Daoy (cell line): ENCODE measurements at regions not wholly inside any gene's neighbourhood (a gene's known extent, or its start where the extent isn't known, plus 50 kb on each side); places are given as distances from the start of the nearest gene placed in this dataset.
A peak's percentile ranks its signal among the peaks of the same experiment; 100 is the strongest.
"Not testable (repeated sequence)": the region's sequence is repeated elsewhere in the genome, so short reads cannot be mapped to it uniquely, and the experiment has no call there.

ENCODE experiments used
- DNase-seq: peaks from one replicate; pipeline ENCODE4 v3.0.0-alpha.2; 2015; ENCODE audit warnings: low read depth

- no peak for DNase-seq
Observed at GRCh38 chr3:17905996-17906395, 163.6 kb upstream of the TBC1D5 start.

DNA sequence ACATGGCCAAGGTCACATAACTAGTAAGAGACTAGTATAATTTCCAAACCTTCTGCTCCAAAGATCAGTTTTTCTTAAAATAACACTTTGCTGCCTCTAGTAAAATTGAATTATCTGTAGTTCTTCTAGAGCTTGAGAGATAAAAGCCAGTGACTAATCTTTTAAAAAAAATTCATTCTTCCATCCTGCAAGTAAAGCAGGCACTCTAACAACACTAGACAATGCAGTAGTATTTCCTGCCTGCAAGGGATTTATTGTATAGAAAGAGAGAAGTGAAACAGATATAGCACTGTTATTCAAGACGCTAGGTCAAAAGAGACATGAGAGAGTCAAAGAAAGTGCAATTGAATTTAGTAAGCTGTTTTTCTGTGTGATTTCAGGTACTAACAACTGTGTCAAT is 159.5 kb upstream of the TBC1D5 start:
- DNase-seq = no peak

GRCh38 chr3:17894434-17895060 is 152.1 kb upstream of the TBC1D5 start:
- DNase-seq = peak; percentile 47

DNA sequence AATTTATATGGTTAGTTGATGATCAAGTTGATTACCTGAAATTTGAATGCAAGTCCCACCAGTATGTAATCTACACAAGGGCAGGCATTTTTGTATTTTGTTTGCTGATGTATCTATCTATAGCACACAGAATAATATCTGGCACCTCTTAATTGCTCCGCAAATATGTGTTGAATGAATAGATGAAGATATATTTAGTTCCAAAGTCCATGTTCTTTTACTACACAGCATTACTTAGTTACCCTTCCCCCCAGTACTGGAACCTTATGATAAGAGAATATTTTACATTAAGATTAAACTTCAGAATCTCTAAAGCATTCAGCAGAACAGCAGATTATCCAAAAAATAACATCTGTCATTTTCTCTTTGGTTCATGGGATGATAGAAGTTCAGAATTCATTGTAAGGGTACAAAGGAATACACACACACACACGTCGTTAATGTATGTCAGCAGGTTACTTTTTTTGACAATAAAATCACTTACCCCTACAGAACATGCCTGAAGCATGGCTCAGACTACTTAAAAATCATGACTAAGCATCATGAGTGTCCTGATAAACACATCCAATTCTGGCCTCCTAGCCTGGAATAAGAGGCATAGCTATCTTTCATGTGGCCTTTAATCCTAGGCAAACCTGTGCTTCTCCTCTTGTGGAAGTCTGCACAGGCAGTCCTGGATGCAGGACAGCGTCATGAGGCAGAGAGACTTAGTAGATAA is 148.9 kb upstream of the TBC1D5 start:
- peak; percentile 11 for DNase-seq

- no peak for DNase-seq
Observed at GRCh38 chr3:17885986-17886385, 143.6 kb upstream of the TBC1D5 start.

DNA sequence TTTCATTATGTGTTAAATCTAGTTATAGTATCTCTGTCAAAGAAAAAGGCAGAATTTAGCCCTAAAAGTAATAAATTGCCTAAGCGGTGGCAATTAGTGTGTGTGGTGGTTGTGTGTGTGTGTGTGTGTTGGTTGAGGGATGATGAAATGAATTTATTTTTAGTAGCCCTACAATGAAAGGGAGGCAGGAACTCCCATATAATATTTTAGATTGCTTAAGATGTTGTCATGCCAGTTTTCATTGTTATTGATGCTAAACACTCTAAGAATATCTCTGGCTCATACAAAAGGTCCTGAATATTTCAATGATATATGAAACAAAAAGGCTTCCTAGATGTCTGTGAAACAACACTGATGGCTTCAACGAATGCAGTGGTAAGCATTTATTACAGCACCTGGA is 140.6 kb upstream of the TBC1D5 start:
- DNase-seq = no peak

GRCh38 chr3:17877299-17877698 is 134.9 kb upstream of the TBC1D5 start:
- no peak for DNase-seq

DNA sequence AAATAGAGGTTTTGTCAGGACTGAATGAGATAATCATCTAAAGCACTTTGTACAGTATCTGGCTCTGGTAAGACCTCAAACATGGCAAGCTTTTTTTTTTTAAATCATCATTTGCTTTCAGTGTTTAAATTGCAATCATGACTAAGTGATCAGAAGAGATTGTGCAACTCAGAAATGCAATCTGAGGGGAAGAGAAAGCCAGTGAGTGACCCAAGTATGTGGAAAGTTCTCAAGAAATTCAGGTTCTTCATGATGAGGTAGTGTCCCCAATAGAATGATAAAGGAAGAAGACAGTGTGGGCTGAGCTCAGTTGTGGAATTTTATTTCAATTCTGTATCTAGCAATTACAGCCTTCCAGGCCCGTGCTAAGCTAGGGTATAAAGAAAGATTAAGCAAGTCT is 132.2 kb upstream of the TBC1D5 start:
- no peak for DNase-seq

DNA sequence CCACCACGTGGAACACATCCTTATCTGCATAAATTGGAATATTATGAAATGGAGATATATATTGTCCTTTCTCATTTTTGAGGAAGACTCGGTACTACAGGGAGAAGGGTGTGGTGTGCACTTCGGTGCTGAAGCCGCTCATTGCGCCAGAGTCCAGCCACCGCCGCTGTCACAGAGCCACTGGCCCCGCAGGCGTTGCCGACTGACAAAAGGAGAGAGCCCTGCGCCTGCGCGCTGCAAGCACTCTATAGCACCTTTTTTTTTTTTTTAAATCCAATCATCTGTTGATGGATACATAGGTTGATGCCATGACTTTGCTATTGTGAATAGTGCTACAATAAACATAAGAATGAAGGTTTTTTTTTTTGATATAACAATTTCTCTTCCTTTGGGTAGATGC is 130.0 kb upstream of the TBC1D5 start:
- DNase-seq = no peak

- no peak for DNase-seq
Observed at GRCh38 chr3:17865631-17866030, 123.2 kb upstream of the TBC1D5 start.

GRCh38 chr3:17861476-17861875 is 119.0 kb upstream of the TBC1D5 start:
- no peak for DNase-seq

- DNase-seq = not testable (repeated sequence)
Observed at GRCh38 chr3:17860840-17861471, 118.5 kb upstream of the TBC1D5 start.

DNA sequence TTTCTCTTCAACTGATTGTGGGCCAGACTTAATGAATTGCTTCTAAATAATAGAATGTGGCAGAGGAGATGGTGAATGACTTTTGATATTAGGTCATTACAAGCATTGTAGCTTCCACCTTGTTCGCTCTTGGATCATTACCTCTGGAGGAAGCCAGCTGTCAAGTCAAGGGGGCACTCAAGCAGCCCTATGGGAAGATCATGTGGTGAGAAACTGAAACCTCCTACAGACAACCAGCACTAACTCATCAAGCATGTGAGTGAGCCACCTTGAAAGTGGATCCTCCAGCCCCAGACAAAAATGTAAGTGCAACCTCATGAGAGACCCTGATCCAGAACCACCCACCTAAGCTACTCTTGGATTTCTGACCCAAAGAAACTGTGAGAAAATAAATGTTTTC is 109.8 kb upstream of the TBC1D5 start:
- no peak for DNase-seq

DNA sequence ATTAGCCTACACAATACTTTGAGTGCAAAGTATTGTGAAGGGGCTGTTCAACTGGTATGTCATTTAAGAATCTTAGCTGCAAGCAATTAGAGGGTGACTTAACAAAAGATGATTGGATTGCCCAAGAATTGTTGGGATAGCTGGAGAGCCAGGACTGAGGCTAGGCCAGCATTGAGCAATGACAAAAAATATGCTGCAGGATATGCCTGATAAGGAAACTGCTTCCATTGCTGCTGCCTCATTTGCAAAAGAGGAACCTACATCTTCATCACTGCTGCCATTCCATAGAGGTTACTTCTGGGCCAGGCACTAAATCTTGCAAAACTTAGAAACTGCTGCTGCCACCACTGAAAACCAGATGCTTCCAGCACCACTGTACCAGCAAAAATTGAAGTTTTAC is 108.0 kb upstream of the TBC1D5 start:
- DNase-seq = no peak

GRCh38 chr3:17848102-17848501 is 105.7 kb upstream of the TBC1D5 start:
- no peak for DNase-seq

GRCh38 chr3:17847156-17847555 is 104.7 kb upstream of the TBC1D5 start:
- DNase-seq = no peak

DNA sequence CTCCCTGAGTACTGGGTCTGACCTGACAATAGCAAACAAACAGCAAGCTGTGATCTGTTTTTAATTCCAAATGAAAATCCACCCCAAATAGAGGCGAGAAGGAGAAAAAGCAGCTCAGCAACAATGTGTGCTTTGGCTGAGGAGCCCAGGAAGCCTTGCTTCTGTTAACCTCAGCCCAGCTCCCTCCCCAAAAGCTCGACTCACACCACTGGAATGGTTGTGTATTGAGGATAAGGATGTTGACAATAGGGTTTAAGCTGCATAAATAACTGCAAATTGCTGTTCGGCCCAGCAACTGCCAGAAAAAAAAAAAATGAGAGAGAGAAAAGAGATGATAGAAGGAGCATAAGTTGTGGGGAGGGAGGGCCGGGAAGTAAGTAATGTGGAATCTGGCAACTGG is 104.0 kb upstream of the TBC1D5 start:
- DNase-seq = no peak

DNA sequence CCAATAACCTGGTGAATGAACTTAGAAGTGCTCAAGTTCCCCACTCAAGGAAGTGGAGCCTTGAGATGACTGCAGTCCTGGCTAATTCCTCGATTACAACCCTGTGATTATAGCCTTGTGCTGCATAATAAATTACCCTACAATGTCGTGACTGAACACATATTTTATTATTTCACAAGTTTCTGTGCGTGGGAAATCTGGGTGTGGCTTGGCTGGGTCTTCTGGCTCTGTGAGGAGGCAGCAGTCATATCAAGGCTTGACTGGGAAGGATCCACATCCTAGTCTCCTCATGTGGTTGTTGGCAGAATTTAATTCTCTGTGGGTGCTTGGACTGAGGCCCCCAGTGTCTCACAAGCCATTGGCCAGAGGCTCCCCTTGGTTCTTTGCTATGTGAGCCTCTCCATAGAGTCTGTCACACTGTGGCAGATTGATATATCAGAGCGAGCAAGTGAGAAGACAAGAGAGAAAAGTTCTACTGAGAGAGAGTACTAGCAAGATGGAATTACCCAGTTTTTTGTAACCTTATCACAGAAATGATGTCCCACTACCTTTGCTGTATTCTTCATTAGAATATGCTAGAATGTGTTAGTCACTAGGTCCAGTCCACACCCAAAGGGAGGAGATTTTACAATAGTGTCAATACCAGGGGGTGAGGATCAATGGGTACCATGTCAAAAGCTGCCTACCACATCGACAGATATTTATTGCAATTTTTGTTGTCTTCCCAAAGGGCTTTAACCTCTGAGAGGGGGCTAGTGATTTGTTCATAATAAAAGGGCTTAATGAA is 102.8 kb upstream of the TBC1D5 start:
- no peak for DNase-seq

GRCh38 chr3:17844236-17844635 is 101.8 kb upstream of the TBC1D5 start:
- no peak for DNase-seq

- peak; percentile 66 for DNase-seq
Observed at GRCh38 chr3:17841190-17841828, 98.9 kb upstream of the TBC1D5 start.

DNA sequence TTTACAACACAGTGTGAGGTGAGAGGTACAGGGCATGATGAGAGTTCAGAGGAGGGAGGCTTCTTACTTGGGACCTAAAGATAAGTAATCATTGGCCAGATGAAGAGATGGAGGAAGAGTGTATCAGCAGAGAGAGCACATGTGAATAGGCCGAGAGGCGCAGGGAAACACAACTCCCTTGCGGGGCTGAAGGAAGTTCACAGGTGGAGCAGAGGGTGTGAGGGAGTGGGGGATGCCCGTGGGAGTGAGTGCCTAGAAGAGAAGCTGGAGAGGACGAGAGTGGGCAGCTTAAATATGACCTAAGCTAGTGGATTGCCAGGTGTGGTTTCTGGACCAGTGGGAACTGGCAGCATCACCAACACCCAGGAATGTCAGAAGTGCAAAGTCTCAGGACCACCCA is 98.2 kb upstream of the TBC1D5 start:
- DNase-seq = no peak

DNA sequence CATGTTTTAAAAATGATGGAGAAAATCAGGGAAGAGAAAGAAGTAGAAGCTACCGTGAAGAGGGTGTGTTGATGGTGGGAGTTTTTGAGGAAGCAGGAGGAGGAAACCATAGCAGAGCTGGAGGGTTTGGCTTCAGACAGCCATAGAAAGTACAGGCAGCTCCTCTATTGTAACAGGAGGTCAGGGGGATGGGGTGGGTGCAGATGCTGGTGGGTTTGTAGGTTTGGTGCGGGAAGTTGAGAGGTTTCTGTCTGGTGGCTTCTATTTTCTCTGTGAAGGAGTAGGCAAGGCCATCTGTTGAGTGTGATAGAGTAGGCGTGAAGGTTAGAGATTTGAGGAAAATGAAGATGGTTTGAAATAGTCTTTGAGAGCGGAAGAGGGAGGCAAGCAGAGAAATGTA is 97.7 kb upstream of the TBC1D5 start:
- no peak for DNase-seq
